ENCODE measurements at regions not wholly inside any gene's neighbourhood (a gene's known extent, or its start where the extent isn't known, plus 50 kb on each side); places are given as distances from the start of the nearest gene placed in this dataset.

GRCh38 chr6:97656236-97656635, 373.2 kb upstream of the MMS22L start:
- DNase-seq (ENCODE audit: low read depth), result no peak
- no peak for TF ChIP-seq CTCF (IDR thresholded peaks at IDR 0.05; ENCODE audit: control insufficient read depth, insufficient read depth, low read depth, low read length, missing control alignments)
- no peak overlapping the region for H3K4me3 ChIP-seq (ENCODE audit: control insufficient read depth, low read depth, low read length)

- no peak overlapping the region for H3K4me3 ChIP-seq (ENCODE audit: control insufficient read depth, low read depth, low read length)
- no peak for DNase-seq (ENCODE audit: low read depth)
- no peak for TF ChIP-seq CTCF (IDR thresholded peaks at IDR 0.05; ENCODE audit: control insufficient read depth, insufficient read depth, low read depth, low read length, missing control alignments)
These were observed 373.8 kb upstream of the MMS22L start for GRCh38 chr6:97656706-97657350.

GRCh38 chr6:97658090-97658489, 375.1 kb upstream of the MMS22L start:
- DNase-seq (ENCODE audit: low read depth), result no peak
- H3K4me3 ChIP-seq (ENCODE audit: control insufficient read depth, low read depth, low read length), result no peak overlapping the region
- no peak for TF ChIP-seq CTCF (IDR thresholded peaks at IDR 0.05; ENCODE audit: control insufficient read depth, insufficient read depth, low read depth, low read length, missing control alignments)

- no peak for TF ChIP-seq CTCF (IDR thresholded peaks at IDR 0.05; ENCODE audit: control insufficient read depth, insufficient read depth, low read depth, low read length, missing control alignments)
- H3K4me3 ChIP-seq (ENCODE audit: control insufficient read depth, low read depth, low read length), result no peak overlapping the region
- DNase-seq (ENCODE audit: low read depth), result no peak
These were observed 380.2 kb upstream of the MMS22L start for GRCh38 chr6:97663252-97663651.

GRCh38 chr6:97665446-97665845, 382.4 kb upstream of the MMS22L start:
- DNase-seq (ENCODE audit: low read depth), result no peak
- no peak overlapping the region for H3K4me3 ChIP-seq (ENCODE audit: control insufficient read depth, low read depth, low read length)
- TF ChIP-seq CTCF (IDR thresholded peaks at IDR 0.05; ENCODE audit: control insufficient read depth, insufficient read depth, low read depth, low read length, missing control alignments), result no peak

GRCh38 chr6:97666889-97667288, 383.9 kb upstream of the MMS22L start:
- TF ChIP-seq CTCF (IDR thresholded peaks at IDR 0.05; ENCODE audit: control insufficient read depth, insufficient read depth, low read depth, low read length, missing control alignments), result no peak
- H3K4me3 ChIP-seq (ENCODE audit: control insufficient read depth, low read depth, low read length), result no peak overlapping the region
- no peak for DNase-seq (ENCODE audit: low read depth)

- no peak for DNase-seq (ENCODE audit: low read depth)
- H3K4me3 ChIP-seq (ENCODE audit: control insufficient read depth, low read depth, low read length), result no peak overlapping the region
- TF ChIP-seq CTCF (IDR thresholded peaks at IDR 0.05; ENCODE audit: control insufficient read depth, insufficient read depth, low read depth, low read length, missing control alignments), result no peak
These were observed 385.7 kb upstream of the MMS22L start for GRCh38 chr6:97668716-97669115.
